Left lung (tissue), 4 donors: ENCODE measurements at regions not wholly inside any gene's neighbourhood (a gene's known extent, or its start where the extent isn't known, plus 50 kb on each side); places are given as distances from the start of the nearest gene placed in this dataset.

Experiments used
- ATAC-seq: fragments of 200-7000 bp; cut with Tn5 transposase; one replicate; pipeline ENCODE4 v1.9.1; 2020; ENCODE audit warnings: moderate library complexity
- DNase-seq, 4 donors: peaks; one replicate each; pipeline ENCODE4 v3.0.0-alpha.2; 2013 to 2020
- H3K27ac ChIP-seq, 2 donors: fragments of 200-600 bp; sonication (generic) in 1 of 2; one replicate each; pipeline versions ENCODE4 v1.5.0 to v1.8.0; 2020 to 2021
- H3K27me3 ChIP-seq, 2 donors: fragments of 200-600 bp; sonication (generic) in 1 of 2; one replicate each; pipeline versions ENCODE4 v1.5.0 to v1.8.0; 2020 to 2021
- H3K36me3 ChIP-seq, 2 donors: fragments of 200-600 bp; sonication (generic) in 1 of 2; one replicate each; pipeline versions ENCODE4 v1.5.0 to v1.8.0; 2020 to 2021
- H3K4me1 ChIP-seq, 2 donors: fragments of 200-600 bp; one replicate each; pipeline ENCODE4 v1.8.0; 2021
- H3K4me3 ChIP-seq, 2 donors: fragments of 200-600 bp; sonication (generic) in 1 of 2; one replicate each; pipeline versions ENCODE4 v1.5.0 to v1.8.0; 2020 to 2021; ENCODE audit warnings: mild to moderate bottlenecking in 1 of 2
- H3K9me3 ChIP-seq, 2 donors: fragments of 200-600 bp; sonication (generic) in 1 of 2; one replicate each; pipeline versions ENCODE4 v1.5.0 to v1.8.0; 2020 to 2021
- intact Hi-C, 2 donors: fragments of 100-400 bp; cut with DNase I; formaldehyde crosslinking; loops; one replicate each; pipeline versions ENCODE4 v1.11.2 to v1.14.2; 2022
- TF ChIP-seq, protein P1 (sequence below), 2 donors: fragments of 200-600 bp; sonication (generic) in 1 of 2; IDR thresholded peaks; one replicate each; pipeline versions ENCODE4 v1.5.0 to v1.8.0; 2021; ENCODE audit warnings: antibody characterized with exemption in 2 of 2
- donor health status: DM: no; HTN: yes; CAD: no.
- donor health status: DM: no; HTN: no; CAD: no.

DNA sequence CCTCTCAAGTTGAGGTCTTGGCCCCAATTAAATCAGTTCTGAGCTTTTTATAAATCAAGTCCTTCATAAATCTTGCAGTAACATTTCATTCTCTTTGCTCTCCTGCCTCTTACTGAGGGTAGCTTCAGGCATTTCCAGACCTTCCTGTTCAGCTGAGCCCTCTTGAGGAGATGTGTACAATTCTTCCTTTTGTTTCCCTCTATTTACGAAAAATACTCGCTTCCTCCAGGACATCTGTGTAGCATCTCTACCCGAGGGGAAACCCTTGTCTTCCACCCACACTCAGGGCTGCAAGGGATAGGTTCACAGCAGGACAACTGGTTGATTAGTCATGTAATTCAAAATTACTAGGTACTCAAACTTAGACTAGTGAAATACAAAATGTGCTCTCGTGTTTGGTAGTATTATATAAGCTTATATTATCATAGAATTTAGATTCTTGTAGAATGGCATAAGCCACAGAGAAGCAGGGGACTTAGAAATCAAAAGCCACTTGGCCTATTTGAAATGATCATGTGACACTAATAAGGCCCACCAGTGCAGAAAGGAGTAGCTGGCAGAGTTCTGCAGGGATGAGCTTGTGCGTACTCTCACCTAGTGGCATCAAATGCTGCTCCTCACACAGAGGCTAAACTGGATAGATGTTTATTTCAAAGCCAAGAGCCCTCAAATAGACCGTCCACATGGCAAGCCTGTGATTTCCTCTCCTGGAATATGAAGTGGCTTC, 126.7 kb downstream of the GDAP2 start:
- Histone ChIP-seq H3K36me3 (no peaks in the 10 kb centered on the region), H3K4me1 (no peaks in the 10 kb centered on the region), H3K4me3 (no peak overlapping the region), H3K9me3 (no peaks in the 10 kb centered on the region), H3K27me3 (no peaks in the 10 kb centered on the region), H3K27ac (no peak overlapping the region)
- ATAC-seq (no peak), DNase-seq (no peak)
- TF ChIP-seq, protein P1, sequence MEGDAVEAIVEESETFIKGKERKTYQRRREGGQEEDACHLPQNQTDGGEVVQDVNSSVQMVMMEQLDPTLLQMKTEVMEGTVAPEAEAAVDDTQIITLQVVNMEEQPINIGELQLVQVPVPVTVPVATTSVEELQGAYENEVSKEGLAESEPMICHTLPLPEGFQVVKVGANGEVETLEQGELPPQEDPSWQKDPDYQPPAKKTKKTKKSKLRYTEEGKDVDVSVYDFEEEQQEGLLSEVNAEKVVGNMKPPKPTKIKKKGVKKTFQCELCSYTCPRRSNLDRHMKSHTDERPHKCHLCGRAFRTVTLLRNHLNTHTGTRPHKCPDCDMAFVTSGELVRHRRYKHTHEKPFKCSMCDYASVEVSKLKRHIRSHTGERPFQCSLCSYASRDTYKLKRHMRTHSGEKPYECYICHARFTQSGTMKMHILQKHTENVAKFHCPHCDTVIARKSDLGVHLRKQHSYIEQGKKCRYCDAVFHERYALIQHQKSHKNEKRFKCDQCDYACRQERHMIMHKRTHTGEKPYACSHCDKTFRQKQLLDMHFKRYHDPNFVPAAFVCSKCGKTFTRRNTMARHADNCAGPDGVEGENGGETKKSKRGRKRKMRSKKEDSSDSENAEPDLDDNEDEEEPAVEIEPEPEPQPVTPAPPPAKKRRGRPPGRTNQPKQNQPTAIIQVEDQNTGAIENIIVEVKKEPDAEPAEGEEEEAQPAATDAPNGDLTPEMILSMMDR (IDR thresholded peaks at IDR 0.05) = no peak
- intact Hi-C loops = no loop called here

DNA sequence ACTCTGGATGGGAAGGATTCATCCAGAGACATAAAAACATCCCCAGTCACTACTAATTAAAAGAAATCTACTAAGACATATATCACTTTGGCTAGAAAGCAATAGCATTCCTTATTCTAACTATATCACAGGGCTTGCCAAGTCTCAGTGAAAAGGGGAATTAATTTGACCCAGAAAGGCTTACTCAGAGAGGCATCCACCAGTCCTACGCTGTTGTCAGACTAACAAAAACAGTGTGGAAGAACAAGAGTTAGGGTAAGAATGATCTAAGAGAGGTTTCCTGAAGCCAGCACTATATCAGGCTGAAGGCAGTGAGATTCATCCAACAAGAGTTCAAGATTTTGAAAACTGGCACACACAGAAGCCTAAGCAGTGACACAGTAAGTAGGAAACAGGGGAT, 126.1 kb downstream of the GDAP2 start:
- ATAC-seq = no peak

DNA sequence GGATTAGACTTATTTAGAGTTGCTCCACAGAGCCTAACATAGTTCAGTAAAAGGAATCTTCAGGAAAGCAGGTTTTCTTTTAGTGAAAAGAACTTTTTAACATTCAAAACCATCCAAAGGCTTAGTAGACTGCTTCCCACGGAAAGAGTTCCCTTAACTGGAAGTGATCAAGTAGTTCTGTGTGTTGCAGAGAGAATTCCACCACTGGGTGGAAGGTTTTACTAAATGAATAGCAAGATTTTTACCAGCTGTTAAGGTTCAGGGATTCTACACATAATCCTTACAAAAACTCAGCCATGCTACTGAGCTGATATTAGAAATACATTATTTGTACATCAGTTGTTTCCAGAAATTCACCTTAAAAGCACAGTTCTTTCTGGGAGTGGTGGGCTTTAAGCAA, 119.7 kb downstream of the GDAP2 start:
- no peak for DNase-seq
- intact Hi-C loops = no loop called here
- Histone ChIP-seq H3K36me3 (no peaks in the 10 kb centered on the region), H3K27ac (no peak overlapping the region), H3K4me1 (no peaks in the 10 kb centered on the region), H3K27me3 (no peaks in the 10 kb centered on the region), H3K9me3 (no peaks in the 10 kb centered on the region), H3K4me3 (no peak overlapping the region)
- no peak for ATAC-seq
- TF ChIP-seq, protein P1 (IDR thresholded peaks at IDR 0.05) = no peak

More for the DNA sequence above, 126.1 kb downstream of the GDAP2 start:
- Histone ChIP-seq H3K36me3 (no peaks in the 10 kb centered on the region), H3K27ac (no peak overlapping the region), H3K4me1 (no peaks in the 10 kb centered on the region), H3K9me3 (no peaks in the 10 kb centered on the region), H3K4me3 (no peak overlapping the region), H3K27me3 (no peaks in the 10 kb centered on the region)
- no peak for DNase-seq
- intact Hi-C loops = no loop called here
- TF ChIP-seq, protein P1 (IDR thresholded peaks at IDR 0.05) = no peak

DNA sequence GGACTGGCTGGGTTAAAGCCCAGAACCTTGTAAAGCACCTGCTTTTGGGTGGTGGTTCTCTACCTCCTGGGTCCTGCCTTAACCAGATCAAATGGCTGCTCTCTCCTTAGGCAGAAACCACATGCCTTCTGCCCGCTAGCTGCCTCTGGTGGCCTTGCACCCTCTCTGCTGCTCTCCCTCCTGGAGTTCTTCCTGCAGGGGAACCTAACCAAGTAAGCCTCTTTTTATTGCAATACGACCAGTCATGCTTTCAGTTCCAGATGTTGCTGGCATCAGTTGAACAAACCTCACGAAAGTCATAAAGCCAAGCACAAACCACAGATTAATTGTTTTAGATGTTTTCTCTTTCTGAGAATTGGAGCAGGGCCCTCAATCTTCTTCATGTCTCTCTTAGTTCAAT, 118.9 kb downstream of the GDAP2 start:
- intact Hi-C loops = no loop called here
- Histone ChIP-seq H3K9me3 (no peaks in the 10 kb centered on the region), H3K27me3 (no peaks in the 10 kb centered on the region), H3K4me3 (no peak overlapping the region), H3K36me3 (no peaks in the 10 kb centered on the region), H3K27ac (no peak overlapping the region), H3K4me1 (no peaks in the 10 kb centered on the region)
- TF ChIP-seq, protein P1 (IDR thresholded peaks at IDR 0.05) = no peak
- ATAC-seq = no peak
- DNase-seq = no peak

DNA sequence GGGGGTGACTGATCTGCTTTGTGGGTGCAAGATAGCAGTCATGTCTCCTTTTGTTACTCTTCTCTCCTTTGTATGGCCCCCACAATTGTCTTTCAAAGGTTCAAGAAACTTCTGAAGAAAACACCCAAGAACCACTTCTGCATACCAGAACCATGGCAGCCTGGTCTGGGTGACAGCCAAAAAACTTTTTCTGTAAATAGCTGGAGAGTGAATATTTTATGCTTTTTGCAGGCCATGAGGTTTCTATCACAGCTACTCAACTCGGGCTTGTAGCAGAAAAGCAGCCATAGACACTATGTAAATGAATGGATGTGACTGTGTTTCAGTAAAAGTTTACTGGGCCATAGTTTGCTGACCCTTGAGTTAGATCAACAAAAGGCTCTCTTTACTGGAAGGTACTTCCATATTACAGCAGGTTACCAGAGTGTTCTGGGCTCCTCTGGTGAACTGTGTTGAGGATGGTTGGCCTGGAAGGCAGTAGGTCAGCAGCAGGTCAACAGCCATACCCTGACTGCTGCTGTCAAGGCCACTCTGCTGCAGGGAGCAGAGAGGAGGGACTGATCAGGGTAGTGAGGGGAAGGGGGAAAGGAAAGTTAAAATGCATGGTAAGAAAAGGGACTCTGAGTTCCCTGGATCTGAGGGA, 116.4 kb downstream of the GDAP2 start:
- Histone ChIP-seq H3K36me3 (no peaks in the 10 kb centered on the region), H3K27ac (no peak overlapping the region), H3K9me3 (no peaks in the 10 kb centered on the region), H3K4me3 (no peak overlapping the region), H3K4me1 (no peaks in the 10 kb centered on the region), H3K27me3 (no peaks in the 10 kb centered on the region)
- TF ChIP-seq, protein P1 (IDR thresholded peaks at IDR 0.05) = no peak
- ATAC-seq = peak; percentile 62
- DNase-seq = peak in 1 of 4 donors; percentile 30
- intact Hi-C loops = no loop called here
